ENCODE measurements at regions not wholly inside any gene's neighbourhood (a gene's known extent, or its start where the extent isn't known, plus 50 kb on each side); places are given as distances from the start of the nearest gene placed in this dataset.
"Not testable (repeated sequence)": the region's sequence is repeated elsewhere in the genome, so short reads cannot be mapped to it uniquely, and the experiment has no call there.

DNA sequence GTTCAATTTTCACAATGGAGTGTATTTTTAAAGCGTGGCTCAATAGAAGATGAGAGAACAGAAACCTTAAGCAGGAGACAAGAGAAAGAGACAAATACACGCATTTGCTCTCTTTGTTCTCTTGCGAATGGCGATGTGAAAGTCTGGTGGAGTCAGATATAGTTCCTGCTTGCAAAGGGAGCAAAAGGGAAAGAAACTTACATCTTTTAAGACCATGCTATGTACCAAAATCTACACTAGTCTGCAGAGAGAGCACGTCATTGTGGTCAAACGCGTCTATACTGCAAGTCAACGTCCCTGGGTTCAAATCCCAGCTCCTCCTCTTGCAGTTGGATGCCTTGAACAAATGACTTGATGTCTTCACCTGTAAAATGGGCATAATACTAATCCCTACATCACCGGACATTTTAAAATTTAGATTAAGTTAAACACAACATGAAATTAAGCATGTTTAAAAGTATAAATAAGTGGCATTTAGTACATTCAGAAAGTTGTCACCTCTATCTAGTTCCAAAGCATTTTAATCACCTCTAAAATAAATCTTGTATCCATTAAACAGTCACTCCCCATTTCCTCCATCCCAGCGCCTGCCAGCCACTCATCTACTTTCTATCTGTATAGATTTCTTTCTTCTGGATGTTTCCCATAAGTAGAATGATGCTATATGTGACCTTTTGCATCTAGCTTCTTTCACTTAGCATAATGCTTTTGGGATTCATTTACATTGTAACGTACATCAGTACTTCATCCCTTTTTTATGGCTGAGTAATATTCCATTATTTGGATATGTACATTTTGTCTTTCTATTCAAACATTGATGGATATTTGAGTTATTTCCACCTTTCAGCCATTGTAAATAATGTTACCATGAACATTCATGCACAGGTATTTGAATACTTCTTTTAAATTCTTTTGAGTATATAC lies 406.9 kb downstream of the TMEM114 start:
- DNase-seq: no peak

DNA sequence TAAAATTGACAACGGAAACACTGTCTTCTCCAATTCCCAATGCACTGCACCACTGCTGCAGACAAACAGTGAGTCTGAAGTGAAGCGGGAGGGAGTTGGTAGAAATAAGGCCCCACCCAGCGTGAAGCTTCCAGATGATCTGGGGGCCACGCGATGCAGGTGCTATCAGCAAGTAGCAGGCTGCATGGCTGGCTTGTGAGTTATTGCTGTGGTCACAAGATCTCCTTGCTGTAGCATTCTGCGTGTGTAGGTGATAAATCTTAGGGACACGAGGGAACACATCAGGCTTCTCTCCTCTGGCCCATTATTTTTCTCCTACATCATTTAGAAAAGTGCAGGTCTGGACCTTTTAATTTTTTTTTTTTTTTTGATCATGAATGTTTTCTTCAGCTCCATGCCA lies 407.6 kb downstream of the TMEM114 start:
- DNase-seq: no peak

DNA sequence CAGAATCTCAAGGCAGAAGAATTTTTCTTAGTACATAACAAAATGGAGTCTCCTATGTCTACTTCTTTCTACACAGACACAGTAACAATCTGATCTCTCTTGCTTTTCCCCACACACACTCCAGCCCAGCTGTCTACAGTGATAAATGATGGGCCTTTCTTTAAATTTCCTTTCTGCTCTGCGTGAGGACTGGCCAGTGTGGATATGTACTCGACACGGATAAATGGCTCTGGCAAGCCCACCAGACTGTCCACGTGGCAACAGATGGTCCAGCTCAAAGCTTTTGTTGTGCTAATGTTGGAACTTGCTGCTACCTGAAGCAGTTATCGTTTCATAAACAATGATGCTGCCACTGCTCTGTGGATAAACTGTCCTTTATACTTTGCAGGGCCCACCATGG lies 410.7 kb downstream of the TMEM114 start:
- DNase-seq: no peak

DNA sequence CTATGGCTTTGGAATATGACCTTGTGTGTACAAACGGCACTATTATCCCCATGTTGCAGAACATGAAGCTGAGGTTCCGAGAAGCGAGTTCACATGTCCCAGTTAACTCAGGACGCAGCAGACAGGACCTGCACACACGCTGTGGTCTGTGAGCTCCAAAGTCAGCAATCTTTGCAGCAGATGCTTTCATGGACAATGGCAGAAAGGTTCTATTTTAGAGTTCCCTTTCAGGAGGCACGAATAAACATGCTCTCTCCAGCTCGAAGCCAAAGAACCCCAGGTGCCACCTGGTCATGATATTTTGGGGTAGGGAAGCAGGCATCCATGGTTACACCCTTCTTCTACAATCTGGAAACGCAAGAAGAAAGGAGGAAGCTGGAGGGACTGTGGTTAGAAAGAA lies 412.0 kb downstream of the TMEM114 start:
- no peak for DNase-seq

DNA sequence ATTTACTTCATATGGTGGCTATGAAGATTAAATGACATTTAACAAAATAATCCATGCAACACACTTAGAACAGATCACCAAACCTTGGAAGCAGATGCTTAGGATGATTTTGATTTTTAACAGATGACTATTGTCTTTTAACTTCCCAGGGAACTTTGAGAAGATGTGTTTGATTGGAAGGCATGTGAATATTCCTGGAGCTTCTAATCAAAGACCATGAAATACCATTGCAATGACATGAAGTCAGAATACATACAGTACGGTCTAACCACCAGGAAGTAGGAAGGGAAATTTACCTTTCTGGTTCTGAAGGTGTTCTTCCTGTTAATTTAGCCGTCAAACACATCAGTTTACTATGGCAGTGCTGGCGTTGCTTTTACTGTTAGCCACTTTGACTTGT lies 414.9 kb downstream of the TMEM114 start:
- no peak for DNase-seq

DNA sequence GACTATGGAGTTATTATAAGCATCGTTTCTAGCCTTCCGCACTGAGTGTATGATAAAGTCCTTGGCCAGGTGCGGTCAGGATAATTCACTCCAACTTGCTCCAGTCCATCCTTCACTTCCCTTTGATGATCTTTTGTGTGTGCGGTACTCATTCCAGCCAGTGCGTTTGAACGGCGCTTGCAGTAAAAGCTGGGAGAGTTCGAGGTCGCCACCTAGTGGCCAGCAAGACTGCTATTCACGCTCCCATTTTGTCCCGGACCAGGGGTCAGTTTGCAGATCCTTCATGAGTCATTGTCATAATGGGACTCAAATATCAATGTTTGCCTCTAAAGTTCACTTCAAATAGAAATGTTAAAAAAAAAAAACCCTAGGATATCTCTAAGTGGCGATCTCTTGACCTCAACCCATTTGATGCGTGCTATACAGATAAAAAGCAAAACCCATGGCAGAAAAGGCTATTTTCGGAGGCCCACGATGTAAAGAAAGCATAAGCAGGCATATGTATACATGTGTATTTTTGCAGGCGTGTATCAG lies 417.1 kb downstream of the TMEM114 start:
- DNase-seq: peak; percentile 3

DNA sequence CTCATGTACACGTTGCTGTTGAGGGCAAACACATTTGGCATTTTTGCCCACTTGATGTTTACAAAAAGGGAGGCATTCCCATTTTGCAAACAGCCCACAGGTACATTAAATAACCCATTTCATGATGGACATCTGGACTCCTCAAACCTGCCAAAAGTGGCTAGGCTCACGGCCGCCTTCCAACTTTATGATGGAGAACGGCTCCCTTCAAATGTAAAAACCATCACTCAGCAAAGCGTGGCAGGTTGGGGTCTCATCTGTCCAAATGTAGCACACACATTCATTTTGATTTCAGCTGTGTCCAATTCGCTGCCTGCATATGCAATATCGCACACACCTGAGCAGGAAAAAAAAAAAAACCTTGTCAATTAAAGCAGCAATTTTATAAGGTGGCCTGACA lies 417.8 kb downstream of the TMEM114 start:
- no peak for DNase-seq

DNA sequence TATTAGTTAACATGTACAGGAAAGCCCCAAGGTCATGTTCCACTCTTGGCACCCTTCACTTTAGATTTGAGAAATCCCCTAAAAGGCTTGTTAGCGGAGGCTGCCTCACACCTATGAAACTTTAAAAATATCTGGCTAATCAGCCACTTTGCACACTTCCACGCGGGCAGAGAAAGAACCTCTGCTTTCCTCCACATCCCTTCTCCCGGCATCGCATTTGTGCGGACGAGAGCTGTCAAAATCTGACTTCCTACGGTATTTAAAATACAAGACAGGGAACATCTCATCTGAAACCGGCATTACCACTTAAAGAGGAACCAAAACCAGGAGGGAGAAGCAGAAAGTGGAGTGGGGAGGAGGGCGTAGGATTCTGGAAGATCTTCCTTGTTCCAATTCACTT lies 422.3 kb downstream of the TMEM114 start:
- DNase-seq: no peak

DNA sequence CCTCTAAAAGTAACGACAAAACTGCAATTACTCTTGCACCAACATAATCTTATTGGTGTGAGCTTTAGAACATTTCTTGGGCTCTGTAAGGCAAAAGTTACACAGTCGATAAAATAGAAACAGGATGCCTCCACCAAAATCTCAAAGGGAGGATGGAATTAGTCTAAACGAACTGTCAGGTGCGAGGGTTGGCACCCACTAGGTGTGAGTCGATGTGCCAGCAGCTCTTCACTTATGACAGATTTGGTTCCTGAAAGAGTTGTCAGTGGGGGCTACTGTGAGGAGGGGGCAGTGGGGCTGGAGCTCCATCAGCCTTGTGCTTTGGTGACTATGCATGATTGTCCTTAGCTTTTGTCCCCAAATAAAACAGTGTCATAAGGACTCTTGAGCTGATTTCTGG lies 422.9 kb downstream of the TMEM114 start:
- no peak for DNase-seq

DNA sequence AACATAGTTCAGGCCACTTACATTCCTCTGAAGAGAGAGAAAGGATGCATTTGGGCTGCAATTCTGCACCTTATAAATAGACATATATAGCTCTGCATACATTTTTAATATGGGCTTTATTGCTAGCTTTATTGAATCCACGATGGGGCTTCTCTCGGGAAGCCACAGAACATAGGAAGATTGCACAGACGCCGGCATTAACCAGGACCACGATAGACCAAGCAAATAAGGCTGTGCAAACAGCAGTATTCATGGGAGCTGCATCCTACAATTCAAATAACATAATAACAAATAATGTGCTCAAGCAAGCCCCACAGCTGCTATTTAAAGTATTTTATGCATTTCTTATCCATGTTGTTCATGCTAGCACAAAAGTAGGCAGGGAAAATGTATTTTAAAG lies 432.3 kb downstream of the TMEM114 start:
- DNase-seq: no peak

DNA sequence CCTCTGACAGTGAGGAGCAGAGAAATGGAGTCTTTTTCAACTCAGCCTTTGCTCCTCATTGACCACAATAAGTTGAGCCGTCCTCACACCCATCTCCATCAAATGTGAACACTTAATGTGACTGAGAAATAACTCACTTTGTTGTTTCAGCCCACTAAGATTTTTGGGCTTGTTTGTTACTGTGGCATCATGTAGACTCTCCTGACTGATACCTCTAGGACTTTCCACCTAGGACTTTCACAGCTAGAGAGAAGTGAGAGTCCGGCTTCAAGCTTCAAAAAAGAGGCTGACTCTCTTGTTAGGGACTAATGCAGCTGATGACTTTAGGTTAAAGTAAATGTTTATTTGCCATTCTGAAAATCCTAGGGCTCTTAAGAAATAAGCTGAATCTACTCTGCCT lies 435.0 kb downstream of the TMEM114 start:
- no peak for DNase-seq

DNA sequence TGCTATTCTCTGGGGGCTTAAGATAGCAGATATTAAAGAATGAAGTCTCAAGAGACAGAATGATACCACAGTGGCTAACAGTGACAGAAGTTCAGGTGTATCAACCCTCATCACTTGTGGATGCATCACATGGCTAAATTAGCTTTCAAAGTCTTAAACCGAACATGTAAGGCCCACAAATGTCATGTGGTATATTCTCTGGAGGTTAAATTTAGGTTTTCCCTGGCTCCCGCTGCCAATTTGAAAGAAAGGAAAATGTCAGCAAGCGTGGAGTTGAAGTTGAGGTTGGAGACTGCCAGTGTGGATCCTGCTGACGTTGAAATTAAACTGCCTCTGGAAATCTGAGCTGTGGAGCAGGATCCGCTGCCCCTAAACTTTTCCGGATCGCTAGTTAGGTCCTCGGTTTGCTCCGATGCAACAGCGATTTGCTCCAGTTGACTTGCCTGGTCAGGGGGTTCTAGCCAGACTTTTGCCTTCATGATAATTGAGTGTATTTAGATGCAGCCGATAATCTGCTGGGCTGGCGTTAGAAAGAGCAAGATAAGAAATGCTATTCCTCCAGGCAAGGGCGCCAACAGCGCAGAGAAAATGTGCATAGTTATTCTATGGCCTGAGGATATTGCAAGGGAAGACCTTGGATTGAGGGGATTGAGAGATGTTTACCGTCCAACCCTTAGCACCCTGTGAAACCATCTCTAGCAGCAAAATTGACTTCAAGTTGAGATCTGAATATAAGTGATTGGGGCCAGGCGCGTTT lies 443.9 kb downstream of the TMEM114 start:
- no peak for DNase-seq

DNA sequence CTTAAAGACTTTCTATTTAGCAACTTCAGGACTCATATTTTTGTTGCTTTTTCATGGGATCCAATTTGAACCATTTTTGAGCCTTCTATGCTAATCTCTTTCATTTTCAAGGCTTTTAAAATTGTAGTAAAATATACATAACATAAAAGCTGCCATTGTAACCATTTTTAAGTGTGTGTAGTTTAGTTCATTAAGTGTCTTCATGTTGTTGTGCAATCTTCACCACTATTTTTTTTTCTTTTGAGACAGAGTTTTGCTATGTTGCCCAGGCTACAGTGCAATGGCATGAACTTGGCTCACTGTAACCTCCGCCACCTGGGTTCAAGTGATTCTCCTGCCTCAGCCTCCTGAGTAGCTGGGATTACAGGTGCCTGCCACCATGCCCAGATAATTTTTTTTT lies 451.6 kb downstream of the TMEM114 start:
- no peak for DNase-seq

DNA sequence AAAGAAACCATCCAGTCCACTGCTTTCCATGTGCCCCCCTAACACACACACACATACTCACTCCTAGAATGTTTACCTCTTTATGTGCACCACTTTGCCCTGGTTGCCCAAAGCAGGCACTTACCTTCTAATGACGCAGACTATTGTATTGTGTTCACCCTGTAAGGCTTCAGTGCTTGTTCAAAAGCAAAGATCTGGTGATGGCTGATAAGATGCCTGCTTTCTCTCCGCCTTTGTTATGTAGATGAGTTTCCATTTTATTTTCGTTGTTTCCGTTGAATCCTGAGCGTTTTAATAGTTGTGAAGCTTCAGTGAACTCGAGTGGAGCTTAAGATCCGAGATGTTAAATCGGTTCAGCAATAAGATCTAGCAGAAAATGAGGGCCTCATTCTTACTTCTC lies 452.7 kb downstream of the TMEM114 start:
- no peak for DNase-seq

DNA sequence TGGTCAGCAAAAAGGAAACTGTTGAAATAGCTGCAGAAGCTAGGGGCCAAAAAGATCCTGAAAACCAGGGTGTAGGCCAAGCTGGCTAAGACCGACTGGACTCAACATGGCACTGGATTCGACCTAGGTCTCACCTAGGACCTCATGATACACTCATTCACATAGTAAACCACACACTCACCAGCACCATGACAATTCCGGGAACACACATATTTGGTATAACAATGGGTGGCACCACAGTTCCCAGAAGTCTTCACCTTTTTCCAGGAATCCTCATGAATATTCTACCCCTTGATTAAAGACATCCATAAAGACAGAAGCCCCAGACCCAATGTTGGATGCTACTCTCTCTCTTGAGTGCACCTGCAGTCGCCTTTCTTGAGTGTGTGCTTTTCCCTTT lies 460.1 kb downstream of the TMEM114 start:
- DNase-seq: no peak

DNA sequence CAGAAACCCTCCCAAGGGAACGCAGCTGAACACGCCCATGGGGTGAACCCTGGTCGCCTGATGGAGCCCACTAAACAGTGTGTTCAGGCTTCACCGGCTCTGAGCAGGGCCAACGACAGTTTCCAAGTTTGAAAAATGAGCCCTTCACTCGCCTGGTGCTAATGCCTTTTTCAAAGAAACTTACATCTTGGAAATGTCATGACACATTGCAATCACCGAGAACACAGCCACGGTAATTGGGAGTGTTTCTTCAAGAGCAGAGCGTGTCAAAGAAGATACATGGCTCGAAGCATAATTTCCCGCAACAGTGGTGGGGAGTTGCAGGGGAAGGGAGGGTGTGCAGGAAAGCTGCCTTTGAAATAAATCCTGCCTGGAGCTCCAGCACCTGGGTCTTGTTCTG lies 463.2 kb downstream of the TMEM114 start:
- DNase-seq: no peak

DNA sequence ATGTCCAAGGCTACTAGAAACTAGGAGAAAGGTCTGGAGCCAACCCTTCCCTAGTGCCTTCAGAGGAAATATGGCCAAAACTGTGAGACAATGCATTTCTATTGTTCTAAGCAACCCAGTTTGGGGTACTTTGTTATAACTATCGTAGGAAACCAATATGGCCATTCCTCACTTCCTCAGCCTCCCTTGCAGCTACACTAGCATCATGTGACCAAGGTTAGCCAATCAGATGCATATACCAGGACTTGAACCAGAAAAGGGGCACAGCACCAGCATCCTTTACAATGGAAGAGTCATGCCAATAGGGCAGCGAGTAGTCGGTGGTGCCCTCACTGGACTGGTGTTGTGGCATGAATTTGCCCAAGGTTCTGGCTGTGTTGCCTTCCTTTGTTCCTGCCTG lies 464.0 kb downstream of the TMEM114 start:
- DNase-seq: no peak

DNA sequence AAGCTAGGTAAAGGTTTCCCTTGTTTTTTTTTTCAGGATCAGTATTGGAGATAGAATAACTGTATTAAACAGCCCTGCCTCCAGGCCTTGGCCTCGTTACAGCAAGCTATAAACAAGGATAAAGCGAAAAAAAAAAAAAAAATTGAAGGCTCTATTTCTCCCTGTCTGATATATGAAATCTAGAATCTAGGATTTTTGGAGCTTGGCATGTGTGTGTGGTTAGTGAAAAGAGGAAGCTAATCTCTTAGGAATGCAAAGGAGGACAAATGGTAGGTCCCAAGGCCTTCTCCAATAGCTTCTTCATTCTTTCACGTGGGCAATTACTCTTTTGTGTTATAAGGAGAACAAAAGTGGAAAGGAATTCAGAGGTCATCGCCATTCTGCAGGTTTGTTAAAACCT lies 470.3 kb downstream of the TMEM114 start:
- no peak for DNase-seq

DNA sequence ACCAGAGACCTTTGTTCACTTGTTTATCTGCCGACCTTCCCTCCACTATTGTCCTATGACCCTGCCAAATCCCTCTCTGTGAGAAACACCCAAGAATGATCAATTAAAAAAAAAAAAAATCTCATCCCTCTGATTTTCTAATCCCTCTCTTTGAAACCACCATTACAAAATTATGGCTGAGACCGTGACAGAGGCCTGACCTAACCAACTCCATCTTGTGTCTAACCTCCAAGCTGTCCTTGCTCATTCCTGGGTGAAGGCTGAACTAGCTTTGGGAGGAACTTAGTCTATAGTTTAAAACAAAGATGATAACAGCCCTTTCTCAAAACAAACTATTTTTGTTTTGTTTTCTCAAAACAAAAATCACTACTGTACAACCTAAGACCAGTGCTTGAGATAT lies 474.5 kb downstream of the TMEM114 start:
- DNase-seq: no peak

DNA sequence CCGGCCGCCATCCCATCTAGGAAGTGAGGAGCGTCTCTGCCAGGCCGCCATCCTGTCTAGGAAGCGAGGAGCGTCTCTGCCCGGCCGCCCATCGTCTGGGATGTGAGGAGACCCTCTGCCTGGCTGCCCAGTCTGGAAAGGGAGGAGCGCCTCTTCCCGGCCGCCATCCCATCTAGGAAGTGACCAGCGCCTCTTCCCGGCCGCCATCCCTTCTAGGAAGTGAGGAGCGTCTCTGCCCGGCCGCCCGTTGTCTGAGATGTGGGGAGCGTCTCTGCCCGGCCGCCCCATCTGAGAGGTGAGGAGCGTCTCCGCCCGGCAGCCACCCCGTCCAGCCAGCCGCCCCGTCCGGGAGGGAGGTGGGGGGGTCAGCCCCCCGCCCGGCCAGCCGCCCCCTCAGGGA lies 475.4 kb downstream of the TMEM114 start:
- not testable (repeated sequence) for DNase-seq

DNA sequence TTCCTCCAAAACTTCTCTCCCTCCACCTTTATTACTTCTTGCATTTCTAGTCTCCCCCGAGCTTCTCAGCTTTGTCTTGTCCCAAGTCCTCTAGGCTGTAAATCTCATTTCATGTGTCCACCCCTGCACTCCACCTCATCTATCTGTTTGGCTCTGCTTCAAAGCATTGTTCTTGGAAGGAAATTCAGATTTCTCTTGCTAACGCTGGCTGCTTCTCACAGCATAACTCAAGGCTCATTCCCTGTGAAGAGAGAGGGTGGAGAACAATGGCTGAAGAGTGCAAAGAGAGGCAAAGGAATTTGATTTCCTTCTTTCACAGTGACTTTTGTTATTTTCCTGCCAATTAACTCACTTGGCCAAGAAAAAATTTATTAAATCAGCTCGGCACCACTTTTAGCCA lies 476.5 kb downstream of the TMEM114 start:
- DNase-seq: no peak

DNA sequence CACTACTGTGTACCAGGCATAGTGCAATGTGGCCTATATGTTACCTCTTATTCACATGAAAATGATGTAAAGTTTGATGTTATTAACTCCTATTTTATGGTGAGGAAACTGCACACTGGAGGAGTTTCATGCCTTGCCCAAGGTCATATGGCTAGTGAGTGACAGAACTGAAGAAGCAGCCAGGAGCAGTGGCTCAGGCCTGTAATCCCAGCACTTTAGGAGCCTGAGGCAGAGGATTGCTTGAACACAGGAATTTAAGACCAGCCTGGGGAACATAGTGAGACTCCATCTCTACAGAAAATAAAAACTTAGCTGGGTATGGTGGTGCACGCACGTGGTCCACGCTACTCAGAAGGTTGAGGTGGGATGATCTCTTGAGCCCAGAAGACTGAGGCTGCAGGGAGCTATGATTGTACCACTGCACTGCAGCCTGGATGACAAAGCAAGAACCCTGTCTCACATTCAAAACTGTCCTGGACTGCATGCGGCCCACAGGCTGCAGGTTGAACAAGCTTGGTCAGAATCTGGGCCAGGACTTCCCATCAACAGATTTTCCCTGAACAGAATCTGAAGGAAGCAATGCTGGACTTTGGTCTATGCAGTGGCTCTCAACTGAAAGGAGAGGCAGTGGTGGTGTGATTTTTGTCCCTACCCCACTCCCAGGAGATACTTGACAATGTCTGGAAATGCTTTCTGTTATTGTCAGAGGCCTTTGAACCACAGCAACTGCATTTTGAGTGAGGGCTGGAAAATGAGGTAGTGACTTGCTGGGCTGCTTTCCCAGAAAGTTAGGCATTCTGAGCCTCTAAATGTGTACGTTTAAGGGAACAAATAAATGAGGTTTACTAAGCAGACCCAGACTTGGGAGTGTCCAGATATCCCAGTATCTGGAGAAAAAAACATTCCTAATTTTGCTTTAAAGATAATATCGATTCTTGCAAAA lies 479.5 kb downstream of the TMEM114 start:
- no peak for DNase-seq
